ENCODE measurements at regions not wholly inside any gene's neighbourhood (a gene's known extent, or its start where the extent isn't known, plus 50 kb on each side); places are given as distances from the start of the nearest gene placed in this dataset.

- in situ Hi-C loops (cut with MboI; ENCODE audit: low sequenced_read_pairs) = no loop called here
- no peaks in the 10 kb centered on the region for H3K36me3 ChIP-seq (ENCODE audit: control insufficient read depth, insufficient read depth, low read length)
- CTCF ChIA-PET = no interaction called here
Measured at GRCh38 chr3:25291481-25291905, 136.6 kb upstream of the RARB start.

More at GRCh38 chr3:25291481-25291905, 136.6 kb upstream of the RARB start:
- no peak overlapping the region for H4K5ac ChIP-seq (ENCODE audit: low read depth, low read length)
- no peak overlapping the region for H2AK5ac ChIP-seq (ENCODE audit: low read depth, low read length)
- ATAC-seq (ENCODE audit: low read depth) (no peak), DNase-seq (no peak)
- H3K9me1 ChIP-seq (ENCODE audit: insufficient read depth, low read length) = no peaks in the 10 kb centered on the region
- no peaks in the 10 kb centered on the region for H3K4me1 ChIP-seq (ENCODE audit: control insufficient read depth, insufficient read depth, low read length)
- H3K56ac ChIP-seq (ENCODE audit: extremely low read depth, insufficient read depth, low read length) = no peak overlapping the region
- H2AK9ac ChIP-seq (replicated peaks; ENCODE audit: low read depth, low read length, poor library complexity) = no peak overlapping the region
- intact Hi-C loops (cut with micrococcal nuclease) (no loop called here), dilution Hi-C loops (cut with HindIII; ENCODE audit: low sequenced_read_pairs, unreplicated experiment) (no loop called here)
- no peak overlapping the region for H4K8ac ChIP-seq (ENCODE audit: low read depth in 2 of 2, low read length in 2 of 2)
- no peaks in the 10 kb centered on the region for H3K79me1 ChIP-seq (ENCODE audit: low read depth in 1 of 2, low read length in 2 of 2)
- H3K27me3 ChIP-seq (ENCODE audit: control insufficient read depth, insufficient read depth, low read length) = no peaks in the 10 kb centered on the region
- no peak overlapping the region for H2BK120ac ChIP-seq (ENCODE audit: low read depth, low read length)
- POLR2A ChIA-PET (ENCODE audit: unreplicated experiment) = interaction anchor here (0.8 kb wide), 1 partner anchor 172 kb away, joined by 7 read pairs; no protein-coding TSS in a partner anchor
- no peak overlapping the region for H3K4ac ChIP-seq (ENCODE audit: low read depth, low read length)
- H4K20me1 ChIP-seq (ENCODE audit: insufficient read depth, low read length) = no peaks in the 10 kb centered on the region
- TF ChIP-seq RAD21 (IDR thresholded peaks at IDR 0.05; ENCODE audit: low read length) = no peak
- TF ChIP-seq USF2 (IDR thresholded peaks at IDR 0.05; ENCODE audit: low read depth, low read length) = no peak
- no peak for TF ChIP-seq BHLHE40 (IDR thresholded peaks at IDR 0.05; ENCODE audit: low read depth, low read length)
- TF ChIP-seq MXI1 (IDR thresholded peaks at IDR 0.05; ENCODE audit: borderline replicate concordance, low read depth, low read length) = no peak
- no peak for TF ChIP-seq SMC3 (IDR thresholded peaks at IDR 0.05; ENCODE audit: low read depth, low read length)
- no peak for TF ChIP-seq RFX5 (IDR thresholded peaks at IDR 0.05; ENCODE audit: low read depth, low read length)
- TF ChIP-seq ELK1 (IDR thresholded peaks at IDR 0.05; ENCODE audit: borderline replicate concordance, low read depth, low read length) = no peak
- no peak for TF ChIP-seq FOS (IDR thresholded peaks at IDR 0.05; ENCODE audit: low read depth, low read length)
- TF ChIP-seq POLR2A (IDR thresholded peaks at IDR 0.05; ENCODE audit: low read depth, low read length) = no peak
- TF ChIP-seq CTCF (conservative IDR thresholded peaks at IDR 0.05; ENCODE audit: low read depth, low read length) = no peak
- no peak for TF ChIP-seq RCOR1 (IDR thresholded peaks at IDR 0.05; ENCODE audit: insufficient replicate concordance, low read length)
- no peak for TF ChIP-seq MAZ (IDR thresholded peaks at IDR 0.05; ENCODE audit: borderline replicate concordance, low read depth, low read length)
- TF ChIP-seq NFE2L2 (IDR thresholded peaks at IDR 0.05; ENCODE audit: low read depth, low read length) = no peak
- WGBS, 2 experiments (ENCODE audit: extremely low coverage in 2 of 2, insufficient read length in 1 of 2) = no CpG with 5 or more reads among the region's 2 CpGs
- no peak overlapping the region for H4K91ac ChIP-seq (ENCODE audit: insufficient read depth, low read depth, low read length)
- no peak overlapping the region for H3K4me3 ChIP-seq (ENCODE audit: insufficient read depth, low read depth, low read length)
- BruUV-seq (replicated peaks) = no TSS peak
- H3K18ac ChIP-seq (ENCODE audit: low read depth, low read length) = no peak overlapping the region
- no peak overlapping the region for H2BK5ac ChIP-seq (ENCODE audit: low read depth, low read length, poor library complexity, severe bottlenecking)
- no peak overlapping the region for H3K23ac ChIP-seq (ENCODE audit: low read depth, low read length)
- no peak overlapping the region for H3K4me2 ChIP-seq (ENCODE audit: low read depth, low read length)
- H3K27ac ChIP-seq (ENCODE audit: insufficient read depth, low read length) = no peak overlapping the region
- H3K9me3 ChIP-seq (ENCODE audit: control insufficient read depth, insufficient read depth, low read length) = no peaks in the 10 kb centered on the region; the same call in 1 of the 2 replicates
- no peak overlapping the region for H2AFZ ChIP-seq (replicated peaks; ENCODE audit: low read length, poor library complexity)
- no peak overlapping the region for H2BK20ac ChIP-seq (ENCODE audit: low read depth, low read length)
- no peak overlapping the region for H3K14ac ChIP-seq (replicated peaks; ENCODE audit: low read depth, low read length)
- no peak overlapping the region for H2BK15ac ChIP-seq (ENCODE audit: low read depth, low read length)
- no peak overlapping the region for H3K9ac ChIP-seq (ENCODE audit: low read depth, low read length)
